ENCODE measurements at regions not wholly inside any gene's neighbourhood (a gene's known extent, or its start where the extent isn't known, plus 50 kb on each side); places are given as distances from the start of the nearest gene placed in this dataset.

GRCh38 chr4:59698041-59698440, 1502.1 kb upstream of the ADGRL3 start:
- ChIA-PET CTCF (interaction anchor here (0.6 kb wide), 1 partner anchor 937 kb away, joined by 4 read pairs; no protein-coding TSS in a partner anchor), POLR2A (ENCODE audit: unreplicated experiment) (no interaction called here)
- no TSS peak for BruUV-seq (replicated peaks)
- Histone ChIP-seq H3K9me2 (replicated peaks; ENCODE audit: low read length) (no peaks in the 10 kb centered on the region), H3K4me1 (ENCODE audit: insufficient read depth, low read length) (no peaks in the 10 kb centered on the region), H4K20me1 (ENCODE audit: low read length) (no peaks in the 10 kb centered on the region), H3K9me3 (ENCODE audit: low read length) (no peaks in the 10 kb centered on the region), H3K27me3 (ENCODE audit: low read length) (no peaks in the 10 kb centered on the region), H2AFZ (ENCODE audit: low read length) (no peak overlapping the region), H3K4me3 (ENCODE audit: low read length) (no peak overlapping the region), H3K36me3 (ENCODE audit: low read depth, low read length) (no peaks in the 10 kb centered on the region), H3K27ac (ENCODE audit: low read length) (no peak overlapping the region), H3K9ac (ENCODE audit: low read length) (no peak overlapping the region), H3K4me2 (ENCODE audit: low read length) (no peak overlapping the region), H3K79me2 (ENCODE audit: low read length) (no peaks in the 10 kb centered on the region), H3F3A (ENCODE audit: low read length, unreplicated experiment) (no peaks in the 10 kb centered on the region)
- no peak for DNase-seq
- no peak for ATAC-seq
- intact Hi-C loops (cut with micrococcal nuclease): no loop called here
- TF ChIP-seq CTCF (conservative IDR thresholded peaks at IDR 0.05; ENCODE audit: low read depth, low read length) (no peak), EZH2phosphoT487 (IDR thresholded peaks at IDR 0.05; ENCODE audit: borderline replicate concordance, low read length) (no peak), EZH2 (IDR thresholded peaks at IDR 0.05; ENCODE audit: low read length, unreplicated experiment) (no peak)

DNA sequence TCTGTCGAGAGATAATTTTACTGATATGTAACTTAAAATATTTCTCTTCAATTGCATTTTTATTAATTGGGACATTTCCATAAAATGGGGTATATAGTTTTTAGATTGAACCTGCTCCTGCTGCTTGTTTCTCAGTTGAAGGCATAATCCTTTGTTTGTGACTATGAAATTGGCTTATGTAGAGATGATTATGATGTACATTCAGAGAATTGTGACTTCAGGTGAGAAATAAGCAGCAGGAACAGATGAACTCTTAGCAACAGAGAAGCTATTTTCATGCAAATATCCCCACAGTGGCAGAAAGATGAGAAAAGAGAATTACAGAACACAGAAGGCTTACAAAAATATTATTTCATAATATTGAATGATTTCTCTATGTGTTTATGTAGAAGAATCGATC, 1499.5 kb upstream of the ADGRL3 start:
- ATAC-seq: no peak
- CTCF ChIA-PET: no interaction called here

More for the DNA sequence above, 1499.5 kb upstream of the ADGRL3 start:
- DNase-seq: no peak
- POLR2A ChIA-PET (ENCODE audit: unreplicated experiment): no interaction called here
- TF ChIP-seq CTCF (conservative IDR thresholded peaks at IDR 0.05; ENCODE audit: low read depth, low read length): no peak
- no peak for TF ChIP-seq EZH2phosphoT487 (IDR thresholded peaks at IDR 0.05; ENCODE audit: borderline replicate concordance, low read length)
- no peak for TF ChIP-seq EZH2 (IDR thresholded peaks at IDR 0.05; ENCODE audit: low read length, unreplicated experiment)
- H3F3A ChIP-seq (ENCODE audit: low read length, unreplicated experiment): no peaks in the 10 kb centered on the region
- no peaks in the 10 kb centered on the region for H3K9me3 ChIP-seq (ENCODE audit: low read length)
- H3K9ac ChIP-seq (ENCODE audit: low read length): no peak overlapping the region
- no peaks in the 10 kb centered on the region for H3K36me3 ChIP-seq (ENCODE audit: low read depth, low read length)
- H3K27ac ChIP-seq (ENCODE audit: low read length): no peak overlapping the region
- H3K4me2 ChIP-seq (ENCODE audit: low read length): no peak overlapping the region
- H3K4me1 ChIP-seq (ENCODE audit: insufficient read depth, low read length): no peaks in the 10 kb centered on the region
- BruUV-seq (replicated peaks): no TSS peak
- no peaks in the 10 kb centered on the region for H3K9me2 ChIP-seq (replicated peaks; ENCODE audit: low read length)
- H3K4me3 ChIP-seq (ENCODE audit: low read length): no peak overlapping the region
- no peaks in the 10 kb centered on the region for H4K20me1 ChIP-seq (ENCODE audit: low read length)
- intact Hi-C loops (cut with micrococcal nuclease): no loop called here
- H3K27me3 ChIP-seq (ENCODE audit: low read length): no peaks in the 10 kb centered on the region
- H3K79me2 ChIP-seq (ENCODE audit: low read length): no peaks in the 10 kb centered on the region
- H2AFZ ChIP-seq (ENCODE audit: low read length): no peak overlapping the region

All from PC-3 (cell line).